OCI-LY3 (cell line): ENCODE measurements at regions not wholly inside any gene's neighbourhood (a gene's known extent, or its start where the extent isn't known, plus 50 kb on each side); places are given as distances from the start of the nearest gene placed in this dataset.
A peak's percentile ranks its signal among the peaks of the same experiment; 100 is the strongest.

ENCODE experiments used
- H2AFZ ChIP-seq: fragments of 200-600, 300-600 bp; shearing (Covaris generic); 2 replicates; pipeline ENCODE4 v1.6.0; 2014; ENCODE audit warnings: antibody characterized with exemption, low read depth, low read length
- H3K27ac ChIP-seq: fragments of 200-600, 300-600 bp; sonication (generic); 2 replicates; pipeline ENCODE4 v1.5.1; 2014; ENCODE audit warnings: mild to moderate bottlenecking, low read length, moderate library complexity, mixed read lengths
- H3K27me3 ChIP-seq: fragments of 200-600, 300-600 bp; sonication (generic); 2 replicates; pipeline ENCODE4 v1.6.1; 2014; ENCODE audit warnings: low read depth, low read length, mixed read lengths
- H3K36me3 ChIP-seq: fragments of 200-600, 300-600 bp; sonication (generic); replicated peaks from 2 replicates; pipeline ENCODE3; 2014; ENCODE audit warnings: low read depth, low read length, mixed read lengths
- H3K4me1 ChIP-seq: fragments of 300-600, 200-600 bp; sonication (generic); 2 replicates; pipeline ENCODE4 v1.6.1; 2014; ENCODE audit warnings: low read length, mixed read lengths
- H3K4me2 ChIP-seq: fragments of 200-600, 300-600 bp; sonication (generic); 2 replicates; pipeline ENCODE4 v1.6.1; 2014; ENCODE audit warnings: low read length, mixed read lengths
- H3K4me3 ChIP-seq: fragments of 300-600, 200-600 bp; sonication (generic); 2 replicates; pipeline ENCODE4 v1.5.1; 2014; ENCODE audit warnings: antibody characterized with exemption, mild to moderate bottlenecking, low read length, moderate library complexity
- H3K79me2 ChIP-seq: fragments of 300-600, 200-600 bp; shearing (Covaris generic); 2 replicates; pipeline ENCODE4 v1.6.1; 2014; ENCODE audit warnings: mild to moderate bottlenecking, low read length, mixed read lengths
- H3K9ac ChIP-seq: fragments of 300-600, 200-600 bp; shearing (Covaris generic); 2 replicates; pipeline ENCODE4 v1.6.0; 2014; ENCODE audit warnings: mild to moderate bottlenecking, low read length, moderate library complexity
- H3K9me3 ChIP-seq: fragments of 200-600, 300-600 bp; shearing (Covaris generic); 2 replicates; pipeline ENCODE4 v1.6.1; 2014; ENCODE audit warnings: low read length, mixed read lengths; ENCODE audit not compliant: insufficient read depth
- H4K20me1 ChIP-seq: fragments of 200-600, 300-600 bp; sonication (generic); 2 replicates; pipeline ENCODE4 v1.6.1; 2016; ENCODE audit warnings: low read length, mixed read lengths; ENCODE audit not compliant: insufficient read depth
- EZH2phosphoT487 ChIP-seq: fragments of 200-600 bp; shearing (Covaris generic); IDR thresholded peaks from 2 replicates; pipeline ENCODE4 v1.6.1; 2018; ENCODE audit warnings: antibody characterized with exemption, mixed run types, low read depth
- TF ChIP-seq, protein P1 (sequence below): fragments of 200-600, 300-600 bp; sonication (generic); IDR thresholded peaks from 2 replicates; pipeline ENCODE4 v1.5.1; 2014; ENCODE audit warnings: antibody characterized with exemption, low read length, low read depth

DNA sequence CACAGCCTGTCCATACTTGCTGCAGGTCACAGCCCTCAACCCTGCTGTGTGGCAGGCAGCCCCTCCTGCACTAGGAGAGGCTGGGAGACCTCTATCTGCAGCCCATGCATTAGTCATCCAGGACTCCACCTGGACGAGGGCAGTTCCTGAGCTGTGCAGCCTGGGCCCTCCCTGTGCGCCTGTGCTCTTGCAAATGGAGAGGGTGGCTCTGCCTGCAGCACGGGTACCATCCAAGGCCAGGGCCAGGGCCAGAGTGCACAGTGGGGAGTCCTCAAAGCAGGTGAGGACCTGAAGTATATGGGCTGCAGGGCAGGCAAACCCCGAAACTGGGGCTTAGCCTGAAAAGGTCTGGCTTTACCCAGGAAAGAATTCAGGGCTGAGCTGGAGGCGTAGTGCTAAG is 89.8 kb upstream of the PHACTR3 start:
- no peaks in the 10 kb centered on the region for H3K79me2 ChIP-seq
- no peaks in the 10 kb centered on the region for H3K36me3 ChIP-seq
- H3K9me3 ChIP-seq = no peaks in the 10 kb centered on the region
- no peak overlapping the region for H3K27ac ChIP-seq
- H3K9ac ChIP-seq = no peak overlapping the region
- no peak for TF ChIP-seq EZH2phosphoT487
- TF ChIP-seq, protein P1, sequence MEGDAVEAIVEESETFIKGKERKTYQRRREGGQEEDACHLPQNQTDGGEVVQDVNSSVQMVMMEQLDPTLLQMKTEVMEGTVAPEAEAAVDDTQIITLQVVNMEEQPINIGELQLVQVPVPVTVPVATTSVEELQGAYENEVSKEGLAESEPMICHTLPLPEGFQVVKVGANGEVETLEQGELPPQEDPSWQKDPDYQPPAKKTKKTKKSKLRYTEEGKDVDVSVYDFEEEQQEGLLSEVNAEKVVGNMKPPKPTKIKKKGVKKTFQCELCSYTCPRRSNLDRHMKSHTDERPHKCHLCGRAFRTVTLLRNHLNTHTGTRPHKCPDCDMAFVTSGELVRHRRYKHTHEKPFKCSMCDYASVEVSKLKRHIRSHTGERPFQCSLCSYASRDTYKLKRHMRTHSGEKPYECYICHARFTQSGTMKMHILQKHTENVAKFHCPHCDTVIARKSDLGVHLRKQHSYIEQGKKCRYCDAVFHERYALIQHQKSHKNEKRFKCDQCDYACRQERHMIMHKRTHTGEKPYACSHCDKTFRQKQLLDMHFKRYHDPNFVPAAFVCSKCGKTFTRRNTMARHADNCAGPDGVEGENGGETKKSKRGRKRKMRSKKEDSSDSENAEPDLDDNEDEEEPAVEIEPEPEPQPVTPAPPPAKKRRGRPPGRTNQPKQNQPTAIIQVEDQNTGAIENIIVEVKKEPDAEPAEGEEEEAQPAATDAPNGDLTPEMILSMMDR = no peak
- no peaks in the 10 kb centered on the region for H3K4me1 ChIP-seq
- peaks cover 37% of the 10 kb centered on the region for H3K27me3 ChIP-seq
- H3K4me2 ChIP-seq = no peak overlapping the region
- no peak overlapping the region for H3K4me3 ChIP-seq
- H4K20me1 ChIP-seq = no peaks in the 10 kb centered on the region
- H2AFZ ChIP-seq = no peak overlapping the region

GRCh38 chr20:59515013-59515905 is 89.1 kb upstream of the PHACTR3 start:
- Histone ChIP-seq H3K4me3 (no peak overlapping the region), H3K9me3 (no peaks in the 10 kb centered on the region), H3K79me2 (no peaks in the 10 kb centered on the region), H4K20me1 (no peaks in the 10 kb centered on the region), H3K4me2 (no peak overlapping the region), H3K9ac (no peak overlapping the region), H3K27me3 (peaks cover 37% of the 10 kb centered on the region), H3K36me3 (no peaks in the 10 kb centered on the region), H3K4me1 (no peaks in the 10 kb centered on the region), H3K27ac (no peak overlapping the region), H2AFZ (no peak overlapping the region)
- no peak for TF ChIP-seq EZH2phosphoT487
- TF ChIP-seq, protein P1 = no peak

DNA sequence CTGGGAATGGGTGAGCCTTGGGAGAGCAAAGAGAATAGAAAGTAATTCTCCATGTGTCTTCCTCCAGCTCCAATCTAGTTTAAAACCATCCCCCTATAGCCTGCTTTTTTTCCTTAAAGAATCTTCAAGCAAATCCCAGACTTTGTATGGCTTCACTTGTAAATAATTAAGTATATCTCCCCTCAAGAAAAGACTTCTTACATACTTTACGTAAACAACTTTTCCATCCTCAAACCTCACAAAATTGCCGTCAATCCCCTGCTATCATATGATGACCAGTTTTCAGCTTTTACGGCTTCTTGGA is 88.5 kb upstream of the PHACTR3 start:
- Histone ChIP-seq H2AFZ (no peak overlapping the region), H3K4me3 (no peak overlapping the region), H3K9ac (no peak overlapping the region), H4K20me1 (no peaks in the 10 kb centered on the region), H3K36me3 (no peaks in the 10 kb centered on the region), H3K4me2 (no peak overlapping the region), H3K4me1 (no peaks in the 10 kb centered on the region), H3K27ac (no peak overlapping the region), H3K9me3 (no peaks in the 10 kb centered on the region), H3K27me3 (peaks cover 37% of the 10 kb centered on the region), H3K79me2 (no peaks in the 10 kb centered on the region)
- TF ChIP-seq, protein P1 = no peak
- no peak for TF ChIP-seq EZH2phosphoT487

DNA sequence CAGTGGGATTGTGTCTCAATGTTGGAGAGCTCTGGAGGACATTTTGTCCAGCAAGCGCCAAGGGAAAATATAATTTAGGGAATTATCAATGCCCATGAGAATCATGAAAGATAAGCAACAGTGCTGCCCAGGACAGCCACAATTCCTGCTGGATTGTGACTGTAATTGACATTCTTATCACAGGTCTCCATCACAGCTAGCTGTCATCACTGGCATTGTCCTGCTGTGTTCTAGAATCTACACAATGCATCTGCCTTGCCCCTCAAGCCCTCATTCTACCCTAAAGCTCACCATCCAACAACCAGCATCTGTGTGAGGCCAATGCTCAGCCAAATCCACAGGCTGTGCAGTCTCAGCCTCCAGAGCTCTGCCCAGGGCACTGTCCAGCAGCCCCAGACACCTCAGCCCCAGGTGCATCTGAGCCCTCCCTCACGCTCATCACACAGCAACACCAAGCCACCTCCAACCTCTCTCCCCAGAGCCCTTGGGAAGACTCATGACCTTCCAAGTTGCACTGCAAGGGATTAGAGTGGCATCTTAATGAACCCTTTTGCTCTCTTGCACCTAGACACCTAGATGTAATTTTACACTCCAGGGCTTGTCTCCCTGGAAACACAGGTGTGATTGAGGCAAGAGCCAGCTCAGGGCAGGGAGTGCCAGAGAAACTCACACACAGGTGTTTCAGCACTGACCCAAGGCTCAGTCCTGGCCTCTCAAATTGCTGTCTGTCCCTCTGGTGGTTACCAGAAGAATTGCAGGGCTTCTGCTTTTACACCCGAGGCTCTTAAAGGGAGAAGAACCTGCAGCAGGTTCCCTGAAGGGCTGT is 85.2 kb upstream of the PHACTR3 start:
- Histone ChIP-seq H3K4me1 (no peaks in the 10 kb centered on the region), H3K9ac (no peak overlapping the region), H3K27ac (no peak overlapping the region), H3K9me3 (no peaks in the 10 kb centered on the region), H4K20me1 (no peaks in the 10 kb centered on the region), H3K27me3 (peaks cover 34% of the 10 kb centered on the region), H2AFZ (no peak overlapping the region), H3K36me3 (no peaks in the 10 kb centered on the region), H3K4me2 (no peak overlapping the region), H3K79me2 (no peaks in the 10 kb centered on the region), H3K4me3 (no peak overlapping the region)
- TF ChIP-seq, protein P1 = peak; percentile 78
- TF ChIP-seq EZH2phosphoT487 = no peak
